ENCODE measurements at regions not wholly inside any gene's neighbourhood (a gene's known extent, or its start where the extent isn't known, plus 50 kb on each side); places are given as distances from the start of the nearest gene placed in this dataset.

- no peak for TF ChIP-seq POLR2AphosphoS5 (IDR thresholded peaks at IDR 0.05)
- no peak for TF ChIP-seq CTCF (IDR thresholded peaks at IDR 0.05)
- TF ChIP-seq EP300 (IDR thresholded peaks at IDR 0.05), result no peak
- TF ChIP-seq POLR2A (IDR thresholded peaks at IDR 0.05), result no peak
Measured at GRCh38 chr16:35171106-35171505, 1711.7 kb downstream of the TP53TG3F start.

Measured in sigmoid colon (tissue), 4 donors.